Body of pancreas (tissue), 4 donors: ENCODE measurements at regions not wholly inside any gene's neighbourhood (a gene's known extent, or its start where the extent isn't known, plus 50 kb on each side); places are given as distances from the start of the nearest gene placed in this dataset.

Source experiments
- ATAC-seq: fragments of 150-250 bp; one replicate; pipeline ENCODE4 v1.9.1; 2016
- DNase-seq, 4 donors: peaks; one replicate each; pipeline ENCODE4 v3.0.0-alpha.2; 2019
- H3K27ac ChIP-seq, 4 donors: fragments of 200-600 bp; sonication (generic); 1 replicate in 3 of 4; 2 replicates in 1 of 4; pipeline versions ENCODE4 v1.5.1 to v1.6.1; 2016 to 2019; ENCODE audit warnings: mild to moderate bottlenecking in 1 of 4, mixed read lengths in 1 of 4, moderate library complexity in 1 of 4
- H3K27me3 ChIP-seq, 2 donors: fragments of 200-600 bp; sonication (generic); one replicate each; pipeline ENCODE4 v1.6.0; 2016; ENCODE audit warnings: mild to moderate bottlenecking in 1 of 2
- H3K36me3 ChIP-seq, 2 donors: fragments of 200-600 bp; sonication (generic); replicated peaks in 1 of 2; 2 replicates each; pipeline ENCODE4 v1.5.1; 2016; ENCODE audit warnings: low read depth in 2 of 2; ENCODE audit not compliant: insufficient read depth in 1 of 2
- H3K4me1 ChIP-seq: fragments of 200-600 bp; sonication (generic); one replicate; pipeline ENCODE4 v1.6.0; 2016
- H3K4me3 ChIP-seq, 2 donors: fragments of 200-600 bp; sonication (generic); 1 replicate in 1 of 2; 2 replicates in 1 of 2; pipeline ENCODE4 v1.5.1; 2016 to 2019
- H3K9me3 ChIP-seq, 3 donors: fragments of 200-600 bp; sonication (generic); 1 replicate in 2 of 3; 2 replicates in 1 of 3; pipeline ENCODE4 v1.5.1; 2016
- CTCF ChIP-seq, 7 experiments: fragments of 450-650 bp in 4 of 7; fragments of 200-600 bp in 3 of 7; sonication (generic) in 3 of 7; IDR thresholded peaks; one replicate each; pipeline ENCODE4 v1.5.1; 2016 to 2019; ENCODE audit warnings: antibody characterized with exemption in 7 of 7
- POLR2A ChIP-seq, 3 donors: fragments of 450-650 bp; IDR thresholded peaks; one replicate each; pipeline ENCODE4 v1.6.1; 2016; ENCODE audit warnings: antibody characterized with exemption in 3 of 3, mild to moderate bottlenecking in 2 of 3
- WGBS, 2 donors: methylation state at CpG; one replicate each; pipeline ENCODE4 v1.1.5; 2017; 5-methylcytosine and 5-hydroxymethylcytosine counted together
- intact Hi-C: fragments of 100-400 bp; cut with DNase I; formaldehyde crosslinking; loops from one replicate; pipeline ENCODE4 v1.15.1; 2023

GRCh38 chr9:85185486-85186217 lies 516.1 kb downstream of the NTRK2 start:
- Histone ChIP-seq H3K9me3 (no peaks in the 10 kb centered on the region), H3K4me1 (no peaks in the 10 kb centered on the region), H3K4me3 (no peak overlapping the region), H3K27me3 (no peaks in the 10 kb centered on the region), H3K27ac (no peak overlapping the region), H3K36me3 (no peaks in the 10 kb centered on the region)
- ATAC-seq (no peak), DNase-seq (no peak)
- intact Hi-C loops, result no loop called here
- TF ChIP-seq CTCF (IDR thresholded peaks at IDR 0.05) (no peak), POLR2A (IDR thresholded peaks at IDR 0.05) (no peak)
- 85 to 95% methylated on average over 3 of the region's 3 CpGs for WGBS, 2 donors

GRCh38 chr9:85182383-85182782 lies 512.9 kb downstream of the NTRK2 start:
- DNase-seq (no peak), ATAC-seq (no peak)
- Histone ChIP-seq H3K4me3 (no peak overlapping the region), H3K36me3 (no peaks in the 10 kb centered on the region), H3K9me3 (no peaks in the 10 kb centered on the region), H3K4me1 (no peaks in the 10 kb centered on the region), H3K27me3 (no peaks in the 10 kb centered on the region), H3K27ac (no peak overlapping the region)
- 58% methylated on average over 4 of the region's 4 CpGs for WGBS, 2 donors
- no peak for TF ChIP-seq CTCF (IDR thresholded peaks at IDR 0.05)
- intact Hi-C loops, result no loop called here

GRCh38 chr9:85178474-85178873 lies 508.9 kb downstream of the NTRK2 start:
- 46 to 57% methylated on average over 4 of the region's 4 CpGs for WGBS, 2 donors
- H3K4me3 ChIP-seq, result no peak overlapping the region
- no peak for TF ChIP-seq POLR2A (IDR thresholded peaks at IDR 0.05)
- TF ChIP-seq CTCF (IDR thresholded peaks at IDR 0.05), result no peak
- H3K36me3 ChIP-seq, result no peaks in the 10 kb centered on the region
- no peaks in the 10 kb centered on the region for H3K9me3 ChIP-seq
- intact Hi-C loops, result no loop called here
- DNase-seq (no peak), ATAC-seq (no peak)
- no peaks in the 10 kb centered on the region for H3K4me1 ChIP-seq
- H3K27me3 ChIP-seq, result no peaks in the 10 kb centered on the region
- H3K27ac ChIP-seq, result no peak overlapping the region

- intact Hi-C loops, result no loop called here
- Histone ChIP-seq H3K9me3 (no peaks in the 10 kb centered on the region), H3K27ac (no peak overlapping the region), H3K36me3 (no peaks in the 10 kb centered on the region), H3K4me1 (no peaks in the 10 kb centered on the region), H3K4me3 (no peak overlapping the region), H3K27me3 (no peaks in the 10 kb centered on the region)
- DNase-seq (no peak), ATAC-seq (no peak)
- TF ChIP-seq POLR2A (IDR thresholded peaks at IDR 0.05) (no peak), CTCF (IDR thresholded peaks at IDR 0.05) (no peak)
- 90 to 92% methylated on average over 1 of the region's 1 CpG for WGBS, 2 donors
Observed at GRCh38 chr9:85173967-85174366, 504.4 kb downstream of the NTRK2 start.
